Loucy (cell line): ENCODE measurements at regions not wholly inside any gene's neighbourhood (a gene's known extent, or its start where the extent isn't known, plus 50 kb on each side); places are given as distances from the start of the nearest gene placed in this dataset.
"Not testable (repeated sequence)": the region's sequence is repeated elsewhere in the genome, so short reads cannot be mapped to it uniquely, and the experiment has no call there.

Source experiments
- H2AFZ ChIP-seq: fragments of 200-600 bp; sonication (generic); 2 replicates; pipeline ENCODE4 v1.6.0; 2016; ENCODE audit warnings: antibody characterized with exemption, mild to moderate bottlenecking, low read length, moderate library complexity
- H3F3A ChIP-seq: fragments of 200-600 bp; 2 replicates; pipeline ENCODE4 v1.6.0; 2016; ENCODE audit warnings: antibody characterized with exemption, low read depth, mild to moderate bottlenecking
- H3K27me3 ChIP-seq: fragments of 200-600 bp; sonication (generic); 2 replicates; pipeline ENCODE4 v1.6.1; 2014; ENCODE audit warnings: low read length, mild to moderate bottlenecking; ENCODE audit not compliant: insufficient read depth, poor library complexity, severe bottlenecking
- H3K36me3 ChIP-seq: fragments of 200-600 bp; sonication (generic); 2 replicates; pipeline ENCODE4 v1.6.1; 2016; ENCODE audit warnings: low read length; ENCODE audit not compliant: insufficient read depth
- H3K4me1 ChIP-seq: fragments of 200-600 bp; sonication (generic); 2 replicates; pipeline ENCODE4 v1.5.1; 2014; ENCODE audit warnings: low read length, mild to moderate bottlenecking; ENCODE audit not compliant: insufficient read depth, poor library complexity, severe bottlenecking
- H3K4me2 ChIP-seq: fragments of 200-600 bp; sonication (generic); 2 replicates; pipeline ENCODE4 v1.6.0; 2014; ENCODE audit warnings: antibody characterized with exemption, low read length, low read depth, mild to moderate bottlenecking; ENCODE audit not compliant: poor library complexity, severe bottlenecking
- H3K4me3 ChIP-seq: fragments of 200-600 bp; sonication (generic); 2 replicates; pipeline ENCODE4 v1.5.1; 2014; ENCODE audit warnings: low read length, mild to moderate bottlenecking, mixed read lengths; ENCODE audit not compliant: poor library complexity, severe bottlenecking
- H3K79me2 ChIP-seq: fragments of 200-600 bp; sonication (generic); 2 replicates; pipeline ENCODE4 v1.6.1; 2014; ENCODE audit warnings: low read length; ENCODE audit not compliant: insufficient read depth
- H3K9ac ChIP-seq: fragments of 200-600 bp; sonication (generic); 2 replicates; pipeline ENCODE4 v1.6.0; 2014; ENCODE audit warnings: mild to moderate bottlenecking, low read depth, low read length, moderate library complexity; ENCODE audit not compliant: poor library complexity, severe bottlenecking
- H3K9me2 ChIP-seq: fragments of 200-600 bp; sonication (generic); replicated peaks from 2 replicates; pipeline ENCODE4 v1.6.1; 2016; ENCODE audit warnings: low read depth, low read length, mixed read lengths
- H3K9me3 ChIP-seq: fragments of 200-600 bp; sonication (generic); 2 replicates; pipeline ENCODE4 v1.6.1; 2014; ENCODE audit warnings: mild to moderate bottlenecking, antibody characterized with exemption, low read length, low read depth; ENCODE audit not compliant: insufficient read depth
- H4K20me1 ChIP-seq: fragments of 200-600 bp; sonication (generic); 2 replicates; pipeline ENCODE4 v1.6.0; 2014; ENCODE audit warnings: antibody characterized with exemption, low read length, mild to moderate bottlenecking; ENCODE audit not compliant: insufficient read depth, poor library complexity, severe bottlenecking
- CTCF ChIP-seq: fragments of 200-600 bp; sonication (generic); conservative IDR thresholded peaks from 2 replicates; pipeline ENCODE4 v1.5.1; 2014; ENCODE audit warnings: mild to moderate bottlenecking, antibody characterized with exemption, low read length
- EZH2phosphoT487 ChIP-seq: fragments of 200-600 bp; IDR thresholded peaks from 2 replicates; pipeline ENCODE4 v1.6.1; 2018; ENCODE audit warnings: antibody characterized with exemption, mild to moderate bottlenecking, moderate library complexity, borderline replicate concordance

GRCh38 chr4:164596318-164596878 is 157.5 kb upstream of the SMIM31 start:
- no peak overlapping the region for H3K9ac ChIP-seq
- no peak overlapping the region for H3K4me2 ChIP-seq
- H3K4me1 ChIP-seq, result no peaks in the 10 kb centered on the region
- no peaks in the 10 kb centered on the region for H3K9me3 ChIP-seq
- no peaks in the 10 kb centered on the region for H3K79me2 ChIP-seq
- no peaks in the 10 kb centered on the region for H4K20me1 ChIP-seq
- no peaks in the 10 kb centered on the region for H3K9me2 ChIP-seq
- H3K36me3 ChIP-seq, result no peaks in the 10 kb centered on the region
- H3K27me3 ChIP-seq, result no peaks in the 10 kb centered on the region
- H3K4me3 ChIP-seq, result no peak overlapping the region
- H2AFZ ChIP-seq, result no peak overlapping the region
- no peak for TF ChIP-seq CTCF
- no peak for TF ChIP-seq EZH2phosphoT487
- H3F3A ChIP-seq, result no peaks in the 10 kb centered on the region

- no peak overlapping the region for H2AFZ ChIP-seq
- no peak overlapping the region for H3K9ac ChIP-seq
- no peaks in the 10 kb centered on the region for H3K36me3 ChIP-seq
- no peaks in the 10 kb centered on the region for H3K79me2 ChIP-seq
- H3K27me3 ChIP-seq, result no peaks in the 10 kb centered on the region
- no peaks in the 10 kb centered on the region for H3K9me2 ChIP-seq
- no peak overlapping the region for H3K4me2 ChIP-seq
- no peaks in the 10 kb centered on the region for H3K9me3 ChIP-seq
- H3K4me1 ChIP-seq, result no peaks in the 10 kb centered on the region
- TF ChIP-seq EZH2phosphoT487, result no peak
- TF ChIP-seq CTCF, result no peak
- H3F3A ChIP-seq, result no peaks in the 10 kb centered on the region
- H4K20me1 ChIP-seq, result no peaks in the 10 kb centered on the region
- H3K4me3 ChIP-seq, result no peak overlapping the region
These were observed 157.0 kb upstream of the SMIM31 start for GRCh38 chr4:164596927-164597326.

GRCh38 chr4:164601653-164602052 is 152.3 kb upstream of the SMIM31 start:
- Histone ChIP-seq H3K27me3 (no peaks in the 10 kb centered on the region), H3K4me1 (no peaks in the 10 kb centered on the region), H4K20me1 (no peaks in the 10 kb centered on the region), H3K9ac (no peak overlapping the region), H3K9me3 (no peaks in the 10 kb centered on the region), H3K36me3 (no peaks in the 10 kb centered on the region), H3F3A (no peaks in the 10 kb centered on the region), H3K4me3 (no peak overlapping the region), H3K9me2 (no peaks in the 10 kb centered on the region), H3K4me2 (no peak overlapping the region), H2AFZ (no peak overlapping the region), H3K79me2 (no peaks in the 10 kb centered on the region)
- no peak for TF ChIP-seq EZH2phosphoT487
- no peak for TF ChIP-seq CTCF

- not testable (repeated sequence) for H2AFZ ChIP-seq, H3F3A ChIP-seq, H3K9me2 ChIP-seq, H3K4me3 ChIP-seq, H3K9me3 ChIP-seq, H3K9ac ChIP-seq, H3K79me2 ChIP-seq, H3K4me1 ChIP-seq, H3K36me3 ChIP-seq, H3K27me3 ChIP-seq, H3K4me2 ChIP-seq, H4K20me1 ChIP-seq
These were observed 148.1 kb upstream of the SMIM31 start for GRCh38 chr4:164605791-164606190.
